ENCODE measurements at regions not wholly inside any gene's neighbourhood (a gene's known extent, or its start where the extent isn't known, plus 50 kb on each side); places are given as distances from the start of the nearest gene placed in this dataset.

GRCh38 chr22:47920380-47920959, 1158.0 kb downstream of the TBC1D22A start:
- no peak for TF ChIP-seq CTCF (IDR thresholded peaks at IDR 0.05; ENCODE audit: low read depth, low read length, missing control alignments)
- no peak for DNase-seq (ENCODE audit: extremely low read depth, low read depth)
- H3K4me3 ChIP-seq (replicated peaks; ENCODE audit: low read depth, low read length): no peak overlapping the region

- H3K4me3 ChIP-seq (replicated peaks; ENCODE audit: low read depth, low read length): no peak overlapping the region
- no peak for DNase-seq (ENCODE audit: extremely low read depth, low read depth)
- TF ChIP-seq CTCF (IDR thresholded peaks at IDR 0.05; ENCODE audit: low read depth, low read length, missing control alignments): no peak
These were observed 1157.4 kb downstream of the TBC1D22A start for GRCh38 chr22:47919893-47920292.

DNA sequence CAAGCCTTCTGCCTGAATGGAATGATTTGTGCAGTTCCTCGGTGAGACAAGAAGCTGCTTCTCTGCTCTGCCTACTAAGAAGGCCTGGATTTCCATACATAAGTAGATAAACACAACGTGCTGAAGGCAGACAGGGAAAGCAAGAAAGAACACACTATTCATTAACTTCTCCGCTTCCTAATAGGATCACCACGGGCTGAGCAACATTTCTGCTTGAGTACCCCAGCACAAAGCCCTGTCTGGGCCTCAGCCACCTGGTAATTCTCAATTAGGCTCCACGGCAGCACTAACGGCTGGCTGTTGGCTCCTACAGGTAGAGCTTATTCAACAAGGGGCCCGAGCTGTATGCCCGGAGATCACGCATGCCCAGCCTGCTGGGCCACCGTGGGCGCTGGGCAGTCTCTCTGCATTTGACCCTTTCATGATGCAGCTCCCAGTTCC, 1156.6 kb downstream of the TBC1D22A start:
- TF ChIP-seq CTCF (IDR thresholded peaks at IDR 0.05; ENCODE audit: low read depth, low read length, missing control alignments): no peak
- no peak for DNase-seq (ENCODE audit: extremely low read depth, low read depth)
- no peak overlapping the region for H3K4me3 ChIP-seq (replicated peaks; ENCODE audit: low read depth, low read length)

- no peak overlapping the region for H3K4me3 ChIP-seq (replicated peaks; ENCODE audit: low read depth, low read length)
- DNase-seq (ENCODE audit: extremely low read depth, low read depth): no peak
- no peak for TF ChIP-seq CTCF (IDR thresholded peaks at IDR 0.05; ENCODE audit: low read depth, low read length, missing control alignments)
These were observed 1155.9 kb downstream of the TBC1D22A start for GRCh38 chr22:47918276-47918921.

DNA sequence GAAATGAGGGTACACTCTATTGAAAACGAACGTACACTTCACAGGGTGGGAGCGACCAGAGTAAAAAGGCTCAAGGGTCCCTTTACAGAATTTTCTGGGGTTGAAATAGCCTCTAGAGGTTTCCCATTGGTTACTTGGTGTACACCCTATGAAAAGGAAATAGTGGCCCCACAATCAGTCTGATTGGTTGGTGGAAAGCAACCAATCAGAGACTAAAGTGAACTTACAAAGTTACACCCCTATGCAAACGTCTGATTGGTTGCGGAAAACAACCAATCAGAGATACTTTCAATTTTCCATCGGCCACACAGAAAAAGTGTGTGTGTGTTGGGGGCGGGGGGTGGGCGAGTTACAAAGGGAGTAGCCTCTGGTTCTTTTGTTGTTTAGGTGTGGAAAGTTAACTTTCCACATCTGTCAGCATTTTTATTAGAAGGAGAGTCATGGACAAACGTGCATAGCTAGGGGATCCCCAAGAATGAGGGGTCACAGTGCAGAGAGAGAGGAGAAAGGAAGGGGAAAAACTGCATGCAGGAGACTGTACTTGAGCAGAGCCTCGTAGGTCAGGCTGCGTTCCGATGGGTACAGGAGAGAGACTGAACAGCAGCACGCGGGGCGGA, 1152.1 kb downstream of the TBC1D22A start:
- TF ChIP-seq CTCF (IDR thresholded peaks at IDR 0.05; ENCODE audit: low read depth, low read length, missing control alignments): no peak
- DNase-seq (ENCODE audit: extremely low read depth, low read depth): no peak
- no peak overlapping the region for H3K4me3 ChIP-seq (replicated peaks; ENCODE audit: low read depth, low read length)

GRCh38 chr22:47902646-47903180, 1140.3 kb downstream of the TBC1D22A start:
- H3K4me3 ChIP-seq (replicated peaks; ENCODE audit: low read depth, low read length): no peak overlapping the region
- TF ChIP-seq CTCF (IDR thresholded peaks at IDR 0.05; ENCODE audit: low read depth, low read length, missing control alignments): no peak
- no peak for DNase-seq (ENCODE audit: extremely low read depth, low read depth)
